NCI-H2196 treated with DMSO at 0.1 percent for 48 hours (cell line): ENCODE measurements at regions not wholly inside any gene's neighbourhood (a gene's known extent, or its start where the extent isn't known, plus 50 kb on each side); places are given as distances from the start of the nearest gene placed in this dataset.

Experiments used
- DNase-seq: peaks from one replicate; lab custom pipeline; 2025; ENCODE audit not compliant: unreplicated experiment; lab: John Stamatoyannopoulos, UW

- no peak for DNase-seq
These were observed 281.1 kb downstream of the PTPRU start for GRCh38 chr1:29517251-29518086.

- DNase-seq: no peak
These were observed 279.9 kb downstream of the PTPRU start for GRCh38 chr1:29516063-29516820.

GRCh38 chr1:29515170-29515955 is 279.0 kb downstream of the PTPRU start:
- DNase-seq: no peak

GRCh38 chr1:29514361-29515169 is 278.2 kb downstream of the PTPRU start:
- DNase-seq: no peak

- DNase-seq: peak; percentile 14
These were observed 277.0 kb downstream of the PTPRU start for GRCh38 chr1:29513357-29513756.

- no peak for DNase-seq
These were observed 275.1 kb downstream of the PTPRU start for GRCh38 chr1:29511436-29511835.

GRCh38 chr1:29508458-29509107 is 272.3 kb downstream of the PTPRU start:
- no peak for DNase-seq

GRCh38 chr1:29506678-29507225 is 270.4 kb downstream of the PTPRU start:
- DNase-seq: no peak

GRCh38 chr1:29505532-29506220 is 269.4 kb downstream of the PTPRU start:
- no peak for DNase-seq

GRCh38 chr1:29504709-29505410 is 268.5 kb downstream of the PTPRU start:
- DNase-seq: no peak

GRCh38 chr1:29504196-29504595 is 267.9 kb downstream of the PTPRU start:
- DNase-seq: no peak

GRCh38 chr1:29502911-29503840 is 266.9 kb downstream of the PTPRU start:
- DNase-seq: peak; percentile 82

- no peak for DNase-seq
These were observed 266.0 kb downstream of the PTPRU start for GRCh38 chr1:29502225-29502910.

GRCh38 chr1:29501227-29501976 is 265.1 kb downstream of the PTPRU start:
- DNase-seq: no peak

- no peak for DNase-seq
These were observed 264.3 kb downstream of the PTPRU start for GRCh38 chr1:29500651-29501050.

- no peak for DNase-seq
These were observed 263.7 kb downstream of the PTPRU start for GRCh38 chr1:29500041-29500440.
